LNCAP (cell line): ENCODE measurements at regions not wholly inside any gene's neighbourhood (a gene's known extent, or its start where the extent isn't known, plus 50 kb on each side); places are given as distances from the start of the nearest gene placed in this dataset.

Experiments used
- TF ChIP-seq, protein P1 (sequence below): fragments of 450-650 bp; IDR thresholded peaks from 2 replicates; pipeline ENCODE4 v1.5.1; 2017; ENCODE audit warnings: mild to moderate bottlenecking

DNA sequence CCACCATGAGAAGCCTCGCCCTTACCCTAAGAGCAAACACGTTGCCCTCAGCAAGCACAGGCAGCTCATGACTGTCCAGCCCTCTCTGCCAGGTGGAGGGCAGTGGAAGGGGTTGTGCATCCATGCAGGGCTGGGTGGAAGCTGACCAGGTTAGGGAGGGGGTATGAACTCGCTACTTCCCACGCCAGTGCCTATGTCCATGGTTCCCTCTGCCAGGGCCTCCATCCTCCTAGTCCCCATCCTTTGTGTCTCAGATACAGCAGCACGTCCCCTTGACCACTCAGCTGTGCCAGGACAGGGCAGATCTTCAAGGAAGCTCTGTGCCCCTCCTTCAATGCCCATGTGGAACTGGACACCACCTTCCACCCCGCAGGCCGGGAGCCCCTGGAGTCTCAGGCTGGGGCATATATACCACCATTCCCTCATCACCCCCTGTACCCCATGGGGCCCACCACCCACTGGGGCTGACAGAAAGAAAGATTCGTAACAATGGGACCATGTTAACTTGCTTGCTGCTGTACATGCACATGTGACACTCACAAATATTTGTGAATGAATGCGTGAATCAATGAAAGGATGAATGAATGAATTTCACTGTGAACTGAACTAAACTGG is 90.7 kb downstream of the ANKRD60 start:
- TF ChIP-seq, protein P1, sequence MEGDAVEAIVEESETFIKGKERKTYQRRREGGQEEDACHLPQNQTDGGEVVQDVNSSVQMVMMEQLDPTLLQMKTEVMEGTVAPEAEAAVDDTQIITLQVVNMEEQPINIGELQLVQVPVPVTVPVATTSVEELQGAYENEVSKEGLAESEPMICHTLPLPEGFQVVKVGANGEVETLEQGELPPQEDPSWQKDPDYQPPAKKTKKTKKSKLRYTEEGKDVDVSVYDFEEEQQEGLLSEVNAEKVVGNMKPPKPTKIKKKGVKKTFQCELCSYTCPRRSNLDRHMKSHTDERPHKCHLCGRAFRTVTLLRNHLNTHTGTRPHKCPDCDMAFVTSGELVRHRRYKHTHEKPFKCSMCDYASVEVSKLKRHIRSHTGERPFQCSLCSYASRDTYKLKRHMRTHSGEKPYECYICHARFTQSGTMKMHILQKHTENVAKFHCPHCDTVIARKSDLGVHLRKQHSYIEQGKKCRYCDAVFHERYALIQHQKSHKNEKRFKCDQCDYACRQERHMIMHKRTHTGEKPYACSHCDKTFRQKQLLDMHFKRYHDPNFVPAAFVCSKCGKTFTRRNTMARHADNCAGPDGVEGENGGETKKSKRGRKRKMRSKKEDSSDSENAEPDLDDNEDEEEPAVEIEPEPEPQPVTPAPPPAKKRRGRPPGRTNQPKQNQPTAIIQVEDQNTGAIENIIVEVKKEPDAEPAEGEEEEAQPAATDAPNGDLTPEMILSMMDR: no peak

DNA sequence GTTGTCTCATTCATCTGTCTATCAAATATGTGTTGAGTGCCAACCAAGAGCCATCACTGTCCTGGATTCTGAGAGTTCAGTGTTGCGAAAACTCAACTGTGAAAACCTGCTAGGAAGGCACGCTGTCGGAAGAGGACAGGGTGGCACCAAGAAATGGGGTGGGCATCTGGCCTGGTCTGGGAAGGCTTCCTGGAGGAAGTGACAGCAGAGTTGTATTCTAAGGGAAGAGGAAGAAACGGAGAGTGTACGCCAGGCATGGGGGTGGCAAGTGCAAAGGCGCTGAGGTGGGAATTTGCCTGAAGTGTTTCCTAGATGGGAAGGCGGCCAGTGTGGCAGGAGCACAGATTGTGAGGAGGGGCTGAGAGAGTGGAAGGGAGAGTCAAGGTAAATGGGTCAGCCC is 91.2 kb downstream of the ANKRD60 start:
- TF ChIP-seq, protein P1: no peak

DNA sequence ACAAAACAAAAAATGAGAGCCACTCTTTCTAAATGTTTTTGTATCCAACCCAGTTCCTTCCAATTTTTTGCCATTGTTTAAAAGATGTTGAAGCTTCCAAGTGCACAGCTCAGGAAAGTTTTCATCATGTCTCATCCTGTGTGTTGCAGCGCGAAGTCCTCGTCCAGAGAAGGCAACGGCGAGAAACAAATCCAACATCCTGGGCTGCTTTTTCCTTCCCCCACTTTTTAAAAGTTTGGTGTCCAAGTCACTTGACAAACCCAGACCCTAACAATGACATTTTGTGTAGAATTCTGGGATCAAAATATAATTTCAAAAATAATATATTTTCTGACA is 92.3 kb downstream of the ANKRD60 start:
- TF ChIP-seq, protein P1: no peak

DNA sequence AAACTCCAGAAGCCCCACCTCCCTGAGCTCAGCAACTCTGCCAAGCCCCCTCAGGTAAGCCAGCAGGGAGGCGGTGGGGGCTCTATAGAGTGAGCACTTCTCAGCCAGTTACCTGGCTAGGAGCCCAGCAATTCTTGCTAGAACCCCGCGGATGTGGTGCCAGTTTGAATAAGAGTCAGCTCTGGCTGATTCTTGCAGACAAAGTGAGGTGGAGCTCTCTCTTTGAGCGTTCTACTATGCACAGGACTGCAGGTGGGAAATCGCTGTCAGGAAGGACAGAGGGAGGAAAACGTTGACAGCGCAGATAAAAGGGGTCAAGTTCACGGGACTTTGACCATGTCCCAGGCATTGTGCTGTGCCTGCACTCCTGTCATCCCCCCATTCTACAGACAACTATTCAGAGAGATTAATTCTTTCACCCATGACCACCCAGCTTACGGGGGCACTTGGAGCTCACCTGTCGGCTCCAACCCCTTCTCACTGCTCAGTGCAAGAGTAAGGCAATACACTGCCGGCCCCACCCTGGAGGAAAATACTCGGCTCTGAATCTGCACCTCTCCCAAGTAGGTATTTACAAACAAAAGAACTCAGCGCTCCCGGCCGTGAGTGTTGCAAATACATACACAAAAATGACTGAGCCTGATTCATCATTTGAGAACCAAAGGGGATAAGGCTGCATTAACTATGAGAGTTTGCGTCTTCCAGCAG is 92.9 kb downstream of the ANKRD60 start:
- TF ChIP-seq, protein P1: no peak

DNA sequence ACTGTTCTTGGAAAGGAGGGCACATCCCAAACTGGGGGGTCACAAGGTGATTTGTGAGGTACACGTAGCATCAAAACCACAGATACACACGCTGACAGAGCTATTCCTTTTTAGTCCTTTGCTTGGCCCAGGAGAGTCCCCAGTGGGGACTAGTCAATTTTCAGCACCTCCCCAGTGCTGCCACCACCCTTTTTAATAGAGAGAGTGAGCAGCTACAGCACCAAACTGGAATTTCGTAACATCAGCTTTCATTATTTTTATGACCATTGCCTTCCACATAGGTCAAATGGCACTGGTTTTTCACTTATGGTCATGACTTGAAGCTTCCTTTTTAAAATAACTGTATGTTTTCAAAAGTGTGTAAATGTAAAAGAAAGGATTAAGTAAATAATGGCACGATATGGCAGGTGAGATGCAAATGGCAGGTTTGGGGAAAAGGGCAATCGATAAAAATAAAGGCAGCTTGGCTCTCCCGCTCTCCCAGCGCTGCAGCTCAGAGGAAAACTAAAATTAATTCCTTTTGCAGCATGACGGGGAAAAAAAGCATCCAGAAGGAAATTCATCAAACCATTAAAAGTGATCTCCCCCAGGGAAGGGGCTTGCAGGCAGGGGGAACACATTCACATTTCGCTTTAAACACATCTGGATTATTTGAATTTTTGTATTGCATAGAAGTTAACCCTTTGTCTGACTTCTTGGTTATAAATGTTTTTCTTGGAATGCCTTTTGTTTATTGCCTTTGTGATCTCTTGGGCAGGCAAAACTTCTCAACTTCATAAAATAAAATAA is 95.2 kb downstream of the ANKRD60 start:
- TF ChIP-seq, protein P1: no peak

DNA sequence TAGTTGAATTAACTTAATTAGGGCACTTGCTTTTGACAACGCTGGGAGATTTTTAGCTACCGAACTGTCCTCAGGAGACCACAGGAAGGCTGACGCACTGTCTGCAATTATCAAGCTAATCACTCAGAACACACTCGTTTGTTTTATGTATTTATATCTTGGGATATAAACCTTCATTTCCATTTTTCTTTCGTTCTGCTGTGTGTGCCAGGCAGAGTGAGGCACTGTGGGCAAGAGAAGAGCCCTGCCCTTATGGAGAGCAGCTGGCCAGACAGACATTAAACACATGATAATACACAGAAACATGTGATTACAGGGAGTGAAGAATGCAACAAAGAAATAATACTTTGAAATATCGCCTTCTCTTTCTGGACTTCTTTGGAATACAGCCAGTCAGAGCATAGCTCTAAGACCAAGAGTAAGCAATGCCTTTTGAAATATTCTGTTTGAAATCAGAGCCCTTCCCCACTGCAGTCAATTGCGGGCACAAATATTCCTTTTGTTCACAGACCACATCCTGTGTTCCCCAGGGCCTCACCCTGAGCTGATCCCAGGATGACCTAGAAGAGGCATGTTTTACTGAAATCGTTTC is 96.8 kb downstream of the ANKRD60 start:
- TF ChIP-seq, protein P1: no peak

DNA sequence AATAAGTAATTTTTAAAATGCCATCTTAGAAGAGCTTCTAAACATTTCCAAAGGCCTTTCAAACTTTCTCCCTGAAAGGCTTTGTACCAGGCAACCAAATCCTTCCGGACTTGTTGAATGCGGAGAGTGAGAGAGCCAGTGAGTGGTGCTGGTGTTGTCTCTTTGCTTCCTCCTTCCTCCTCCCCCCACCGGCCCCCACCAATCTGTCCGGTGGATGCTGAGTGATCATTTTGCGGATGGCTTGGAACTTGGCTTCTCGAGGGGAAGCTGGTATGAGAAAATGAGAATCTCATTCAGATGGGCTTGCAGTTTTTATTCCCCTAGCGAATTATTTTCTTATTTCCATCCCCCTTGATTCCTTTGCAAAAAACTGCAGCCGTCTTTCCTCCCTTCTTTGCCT is 97.3 kb downstream of the ANKRD60 start:
- TF ChIP-seq, protein P1: no peak
